ENCODE measurements at regions not wholly inside any gene's neighbourhood (a gene's known extent, or its start where the extent isn't known, plus 50 kb on each side); places are given as distances from the start of the nearest gene placed in this dataset.

GRCh38 chr14:55851961-55852360, 266.2 kb upstream of the PELI2 start:
- no peak overlapping the region for H3K4me2 ChIP-seq
- no peaks in the 10 kb centered on the region for H3K27me3 ChIP-seq (ENCODE audit: insufficient read depth)
- H3K4me3 ChIP-seq, result no peak overlapping the region
- H3K36me3 ChIP-seq (ENCODE audit: insufficient read depth), result no peaks in the 10 kb centered on the region
- H3K27ac ChIP-seq (ENCODE audit: low read depth), result no peak overlapping the region
- no peak overlapping the region for H2AFZ ChIP-seq
- H3K27me3 Mint-ChIP-seq (ENCODE audit: insufficient read depth, low read depth, poor library complexity), result no peaks in the 10 kb centered on the region
- peaks cover 21% of the 10 kb centered on the region for H3K9me2 ChIP-seq (ENCODE audit: insufficient read depth)
- no peaks in the 10 kb centered on the region for H3K36me3 Mint-ChIP-seq (ENCODE audit: low read depth)
- H3K4me1 ChIP-seq (ENCODE audit: insufficient read depth), result no peaks in the 10 kb centered on the region
- no peaks in the 10 kb centered on the region for H3K9me3 Mint-ChIP-seq
- no peak for ATAC-seq
- H4K20me1 ChIP-seq (replicated peaks; ENCODE audit: insufficient read depth), result no peaks in the 10 kb centered on the region
- H3K27ac Mint-ChIP-seq, result no peak overlapping the region
- no peaks in the 10 kb centered on the region for H3K4me1 Mint-ChIP-seq
- no peak for DNase-seq (ENCODE audit: low spot score)
- no peaks in the 10 kb centered on the region for H3K79me2 ChIP-seq (replicated peaks; ENCODE audit: insufficient read depth)
- TF ChIP-seq EZH2phosphoT487 (IDR thresholded peaks at IDR 0.05; ENCODE audit: unreplicated experiment) (no peak), CTCF (conservative IDR thresholded peaks at IDR 0.05; ENCODE audit: low read depth in 2 of 2) (no peak), EZH2 (IDR thresholded peaks at IDR 0.05; ENCODE audit: low read depth, unreplicated experiment) (no peak), POLR2AphosphoS5 (IDR thresholded peaks at IDR 0.05; ENCODE audit: low read depth) (no peak), CREB1 (CRISPR knock-in tag; IDR thresholded peaks at IDR 0.05; ENCODE audit: low read depth) (no peak), NANOG (IDR thresholded peaks at IDR 0.05; ENCODE audit: borderline replicate concordance) (no peak), ZNF114 (CRISPR knock-in tag; IDR thresholded peaks at IDR 0.05) (no peak), REST (IDR thresholded peaks at IDR 0.05; ENCODE audit: unreplicated experiment) (no peak), ZNF331 (CRISPR knock-in tag; IDR thresholded peaks at IDR 0.05; ENCODE audit: low read depth) (no peak)
- TF ChIP-seq, protein P1, sequence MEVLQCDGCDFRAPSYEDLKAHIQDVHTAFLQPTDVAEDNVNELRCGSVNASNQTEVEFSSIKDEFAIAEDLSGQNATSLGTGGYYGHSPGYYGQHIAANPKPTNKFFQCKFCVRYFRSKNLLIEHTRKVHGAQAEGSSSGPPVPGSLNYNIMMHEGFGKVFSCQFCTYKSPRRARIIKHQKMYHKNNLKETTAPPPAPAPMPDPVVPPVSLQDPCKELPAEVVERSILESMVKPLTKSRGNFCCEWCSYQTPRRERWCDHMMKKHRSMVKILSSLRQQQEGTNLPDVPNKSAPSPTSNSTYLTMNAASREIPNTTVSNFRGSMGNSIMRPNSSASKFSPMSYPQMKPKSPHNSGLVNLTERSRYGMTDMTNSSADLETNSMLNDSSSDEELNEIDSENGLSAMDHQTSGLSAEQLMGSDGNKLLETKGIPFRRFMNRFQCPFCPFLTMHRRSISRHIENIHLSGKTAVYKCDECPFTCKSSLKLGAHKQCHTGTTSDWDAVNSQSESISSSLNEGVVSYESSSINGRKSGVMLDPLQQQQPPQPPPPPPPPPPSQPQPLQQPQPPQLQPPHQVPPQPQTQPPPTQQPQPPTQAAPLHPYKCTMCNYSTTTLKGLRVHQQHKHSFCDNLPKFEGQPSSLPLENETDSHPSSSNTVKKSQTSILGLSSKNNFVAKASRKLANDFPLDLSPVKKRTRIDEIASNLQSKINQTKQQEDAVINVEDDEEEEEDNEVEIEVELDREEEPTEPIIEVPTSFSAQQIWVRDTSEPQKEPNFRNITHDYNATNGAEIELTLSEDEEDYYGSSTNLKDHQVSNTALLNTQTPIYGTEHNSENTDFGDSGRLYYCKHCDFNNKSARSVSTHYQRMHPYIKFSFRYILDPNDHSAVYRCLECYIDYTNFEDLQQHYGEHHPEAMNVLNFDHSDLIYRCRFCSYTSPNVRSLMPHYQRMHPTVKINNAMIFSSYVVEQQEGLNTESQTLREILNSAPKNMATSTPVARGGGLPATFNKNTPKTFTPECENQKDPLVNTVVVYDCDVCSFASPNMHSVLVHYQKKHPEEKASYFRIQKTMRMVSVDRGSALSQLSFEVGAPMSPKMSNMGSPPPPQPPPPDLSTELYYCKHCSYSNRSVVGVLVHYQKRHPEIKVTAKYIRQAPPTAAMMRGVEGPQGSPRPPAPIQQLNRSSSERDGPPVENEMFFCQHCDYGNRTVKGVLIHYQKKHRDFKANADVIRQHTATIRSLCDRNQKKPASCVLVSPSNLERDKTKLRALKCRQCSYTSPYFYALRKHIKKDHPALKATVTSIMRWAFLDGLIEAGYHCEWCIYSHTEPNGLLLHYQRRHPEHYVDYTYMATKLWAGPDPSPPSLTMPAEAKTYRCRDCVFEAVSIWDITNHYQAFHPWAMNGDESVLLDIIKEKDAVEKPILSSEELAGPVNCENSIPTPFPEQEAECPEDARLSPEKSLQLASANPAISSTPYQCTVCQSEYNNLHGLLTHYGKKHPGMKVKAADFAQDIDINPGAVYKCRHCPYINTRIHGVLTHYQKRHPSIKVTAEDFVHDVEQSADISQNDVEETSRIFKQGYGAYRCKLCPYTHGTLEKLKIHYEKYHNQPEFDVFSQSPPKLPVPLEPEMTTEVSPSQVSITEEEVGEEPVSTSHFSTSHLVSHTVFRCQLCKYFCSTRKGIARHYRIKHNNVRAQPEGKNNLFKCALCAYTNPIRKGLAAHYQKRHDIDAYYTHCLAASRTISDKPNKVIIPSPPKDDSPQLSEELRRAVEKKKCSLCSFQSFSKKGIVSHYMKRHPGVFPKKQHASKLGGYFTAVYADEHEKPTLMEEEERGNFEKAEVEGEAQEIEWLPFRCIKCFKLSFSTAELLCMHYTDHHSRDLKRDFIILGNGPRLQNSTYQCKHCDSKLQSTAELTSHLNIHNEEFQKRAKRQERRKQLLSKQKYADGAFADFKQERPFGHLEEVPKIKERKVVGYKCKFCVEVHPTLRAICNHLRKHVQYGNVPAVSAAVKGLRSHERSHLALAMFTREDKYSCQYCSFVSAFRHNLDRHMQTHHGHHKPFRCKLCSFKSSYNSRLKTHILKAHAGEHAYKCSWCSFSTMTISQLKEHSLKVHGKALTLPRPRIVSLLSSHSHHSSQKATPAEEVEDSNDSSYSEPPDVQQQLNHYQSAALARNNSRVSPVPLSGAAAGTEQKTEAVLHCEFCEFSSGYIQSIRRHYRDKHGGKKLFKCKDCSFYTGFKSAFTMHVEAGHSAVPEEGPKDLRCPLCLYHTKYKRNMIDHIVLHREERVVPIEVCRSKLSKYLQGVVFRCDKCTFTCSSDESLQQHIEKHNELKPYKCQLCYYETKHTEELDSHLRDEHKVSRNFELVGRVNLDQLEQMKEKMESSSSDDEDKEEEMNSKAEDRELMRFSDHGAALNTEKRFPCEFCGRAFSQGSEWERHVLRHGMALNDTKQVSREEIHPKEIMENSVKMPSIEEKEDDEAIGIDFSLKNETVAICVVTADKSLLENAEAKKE (CRISPR knock-in tag; IDR thresholded peaks at IDR 0.05), result no peak
- H3K4me3 Mint-ChIP-seq, result no peak overlapping the region
- no peaks in the 10 kb centered on the region for H3F3A ChIP-seq (replicated peaks; ENCODE audit: low read depth)

Data from GM23338 (cell line).